ENCODE measurements at regions not wholly inside any gene's neighbourhood (a gene's known extent, or its start where the extent isn't known, plus 50 kb on each side); places are given as distances from the start of the nearest gene placed in this dataset.

GRCh38 chr16:55130456-55130855 lies 193.5 kb upstream of the IRX6 start:
- ChIA-PET CTCF (no interaction called here), POLR2A (no interaction called here)
- Histone ChIP-seq H3K27me3 (ENCODE audit: control insufficient read depth, insufficient read depth, low read length) (no peaks in the 10 kb centered on the region), H3K4me3 (ENCODE audit: low read depth, low read length) (no peak overlapping the region), H3K9me3 (ENCODE audit: control insufficient read depth, insufficient read depth, low read length) (peaks cover 11% of the 10 kb centered on the region), H3K27ac (ENCODE audit: low read depth, low read length) (no peak overlapping the region)
- TF ChIP-seq CTCF (IDR thresholded peaks at IDR 0.05; ENCODE audit: low read depth, low read length): no peak
- no peak for DNase-seq (ENCODE audit: low read depth, low spot score)

GRCh38 chr16:55130911-55131310 lies 193.1 kb upstream of the IRX6 start:
- POLR2A ChIA-PET: no interaction called here
- H3K27ac ChIP-seq (ENCODE audit: low read depth, low read length): no peak overlapping the region
- CTCF ChIA-PET: no interaction called here
- peaks cover 11% of the 10 kb centered on the region for H3K9me3 ChIP-seq (ENCODE audit: control insufficient read depth, insufficient read depth, low read length)
- DNase-seq (ENCODE audit: low read depth, low spot score): no peak
- TF ChIP-seq CTCF (IDR thresholded peaks at IDR 0.05; ENCODE audit: low read depth, low read length): no peak
- no peaks in the 10 kb centered on the region for H3K27me3 ChIP-seq (ENCODE audit: control insufficient read depth, insufficient read depth, low read length)
- H3K4me3 ChIP-seq (ENCODE audit: low read depth, low read length): no peak overlapping the region

GRCh38 chr16:55133654-55134053 lies 190.3 kb upstream of the IRX6 start:
- POLR2A ChIA-PET: no interaction called here

GRCh38 chr16:55136356-55137150 lies 187.4 kb upstream of the IRX6 start:
- ChIA-PET CTCF (interaction anchor here (0.6 kb wide), 1 partner anchor 85 kb away, joined by 4 read pairs; no protein-coding TSS in a partner anchor), POLR2A (no interaction called here)
- Histone ChIP-seq H3K27me3 (ENCODE audit: control insufficient read depth, insufficient read depth, low read length) (no peaks in the 10 kb centered on the region), H3K9me3 (ENCODE audit: control insufficient read depth, insufficient read depth, low read length) (peaks cover 5% of the 10 kb centered on the region), H3K4me3 (ENCODE audit: low read depth, low read length) (no peak overlapping the region), H3K27ac (ENCODE audit: low read depth, low read length) (no peak overlapping the region)
- no peak for DNase-seq (ENCODE audit: low read depth, low spot score)
- TF ChIP-seq CTCF (IDR thresholded peaks at IDR 0.05; ENCODE audit: low read depth, low read length): no peak

More at GRCh38 chr16:55133654-55134053, 190.3 kb upstream of the IRX6 start:
- CTCF ChIA-PET: no interaction called here
- H3K9me3 ChIP-seq (ENCODE audit: control insufficient read depth, insufficient read depth, low read length): peaks cover 7% of the 10 kb centered on the region
- H3K27me3 ChIP-seq (ENCODE audit: control insufficient read depth, insufficient read depth, low read length): no peaks in the 10 kb centered on the region
- no peak overlapping the region for H3K27ac ChIP-seq (ENCODE audit: low read depth, low read length)
- no peak for TF ChIP-seq CTCF (IDR thresholded peaks at IDR 0.05; ENCODE audit: low read depth, low read length)
- H3K4me3 ChIP-seq (ENCODE audit: low read depth, low read length): no peak overlapping the region
- no peak for DNase-seq (ENCODE audit: low read depth, low spot score)

- no peak for TF ChIP-seq CTCF (IDR thresholded peaks at IDR 0.05; ENCODE audit: low read depth, low read length)
- Histone ChIP-seq H3K9me3 (ENCODE audit: control insufficient read depth, insufficient read depth, low read length) (no peaks in the 10 kb centered on the region), H3K27ac (ENCODE audit: low read depth, low read length) (no peak overlapping the region), H3K27me3 (ENCODE audit: control insufficient read depth, insufficient read depth, low read length) (no peaks in the 10 kb centered on the region), H3K4me3 (ENCODE audit: low read depth, low read length) (no peak overlapping the region)
- ChIA-PET CTCF (no interaction called here), POLR2A (no interaction called here)
- DNase-seq (ENCODE audit: low read depth, low spot score): no peak
Observed at GRCh38 chr16:55138298-55138697, 185.7 kb upstream of the IRX6 start.
